B cell (primary cell): ENCODE measurements at regions not wholly inside any gene's neighbourhood (a gene's known extent, or its start where the extent isn't known, plus 50 kb on each side); places are given as distances from the start of the nearest gene placed in this dataset.

Experiments used
- ATAC-seq: fragments of 200-7000 bp; cut with Tn5 transposase; one replicate; pipeline ENCODE4 v1.10.0; 2021; ENCODE audit warnings: low read depth, mild to moderate bottlenecking, moderate number of reproducible peaks, moderate library complexity
- CTCF ChIA-PET: fragments of 350-600 bp; sonication (Branson Sonifier 250); formaldehyde crosslinking; loops from one replicate; lab custom pipeline; 2021; ENCODE audit warnings: antibody characterized with exemption, inconsistent platforms; lab: Charles Lee
- POLR2A ChIA-PET: fragments of 350-600 bp; sonication (Branson Sonifier 250); formaldehyde crosslinking; loops from one replicate; lab custom pipeline; 2021; ENCODE audit warnings: antibody characterized with exemption; lab: Charles Lee
- DNase-seq: peaks from one replicate; pipeline ENCODE4 v3.0.0; 2013
- H2AFZ ChIP-seq: 2 replicates; pipeline ENCODE4 v1.6.1; 2012; ENCODE audit warnings: mild to moderate bottlenecking, low read depth, low read length; ENCODE audit not compliant: insufficient read depth, poor library complexity, severe bottlenecking
- H3K27ac ChIP-seq, 2 donors: 1 replicate in 1 of 2; 2 replicates in 1 of 2; pipeline ENCODE4 v1.5.1; 2012 to 2013; ENCODE audit warnings: low read length in 2 of 2, mild to moderate bottlenecking in 2 of 2, moderate library complexity in 1 of 2
- H3K27me3 ChIP-seq, 4 experiments: fragments of 200-600 bp in 1 of 4; sonication (generic) in 1 of 4; replicated peaks in 1 of 4; 1 replicate in 2 of 4; 2 replicates in 2 of 4; pipeline versions ENCODE4 v1.6.1 to v1.7.0; 2013 to 2016; ENCODE audit warnings: low read length in 3 of 4, mild to moderate bottlenecking in 2 of 4, mixed read lengths in 1 of 4, moderate library complexity in 1 of 4; ENCODE audit not compliant: insufficient read depth in 4 of 4, control insufficient read depth in 3 of 4; ENCODE audit errors: control extremely low read depth in 1 of 4
- H3K36me3 ChIP-seq, 2 experiments: replicated peaks in 1 of 2; 1 replicate in 1 of 2; 2 replicates in 1 of 2; pipeline versions ENCODE4 v1.6.1 to v1.7.1; 2013; ENCODE audit warnings: low read length in 1 of 2; ENCODE audit not compliant: insufficient read depth in 2 of 2, control insufficient read depth in 1 of 2; ENCODE audit errors: control extremely low read depth in 1 of 2, extremely low read depth in 1 of 2
- H3K4me1 ChIP-seq, 2 donors: fragments of 200-600 bp in 1 of 2; sonication (generic) in 1 of 2; 1 replicate in 1 of 2; 2 replicates in 1 of 2; pipeline versions ENCODE4 v1.5.1 to v1.6.1; 2013 to 2017; ENCODE audit warnings: low read length in 2 of 2; ENCODE audit not compliant: control insufficient read depth in 2 of 2, insufficient read depth in 2 of 2
- H3K4me2 ChIP-seq: replicated peaks from 2 replicates; pipeline ENCODE3; 2012; ENCODE audit warnings: mild to moderate bottlenecking, low read depth, low read length; ENCODE audit not compliant: poor library complexity, severe bottlenecking
- H3K4me3 ChIP-seq, 5 experiments: fragments of 200-600 bp in 1 of 5; sonication (generic) in 1 of 5; 1 replicate in 3 of 5; 2 replicates in 2 of 5; pipeline versions ENCODE4 v1.5.1 to v1.7.0; 2011 to 2016; ENCODE audit warnings: low read length in 4 of 5, mild to moderate bottlenecking in 4 of 5, low read depth in 2 of 5, control low read depth in 1 of 5, moderate library complexity in 1 of 5; ENCODE audit not compliant: insufficient read depth in 1 of 5; ENCODE audit errors: control extremely low read depth in 1 of 5, extremely low read depth in 1 of 5
- H3K79me2 ChIP-seq: fragments of 200-600 bp; sonication (generic); one replicate; pipeline ENCODE4 v1.6.0; 2016; ENCODE audit warnings: low read length; ENCODE audit not compliant: control insufficient read depth, insufficient read depth
- H3K9ac ChIP-seq: fragments of 200-600 bp; sonication (generic); 2 replicates; pipeline ENCODE4 v1.6.1; 2017; ENCODE audit warnings: mild to moderate bottlenecking, low read length, moderate library complexity
- H3K9me3 ChIP-seq, 3 donors: one replicate each; pipeline versions ENCODE4 v1.6.1 to v1.7.1; 2013; ENCODE audit warnings: low read length in 2 of 3; ENCODE audit not compliant: control insufficient read depth in 2 of 3, insufficient read depth in 1 of 3; ENCODE audit errors: control extremely low read depth in 1 of 3
- H4K20me1 ChIP-seq: 2 replicates; pipeline ENCODE4 v1.6.0; 2012; ENCODE audit warnings: mild to moderate bottlenecking, low read length; ENCODE audit not compliant: insufficient read depth, control insufficient read depth, poor library complexity, severe bottlenecking
- H3K27ac Mint-ChIP-seq: one replicate; pipeline ENCODE4 v1.8.0; 2021; ENCODE audit warnings: mixed read lengths
- H3K27me3 Mint-ChIP-seq: one replicate; pipeline ENCODE4 v1.8.0; 2021; ENCODE audit warnings: mixed read lengths
- H3K4me1 Mint-ChIP-seq: one replicate; pipeline ENCODE4 v1.8.0; 2021; ENCODE audit warnings: mixed read lengths
- H3K4me3 Mint-ChIP-seq: one replicate; pipeline ENCODE4 v1.8.0; 2021; ENCODE audit warnings: mixed read lengths
- H3K9me3 Mint-ChIP-seq: one replicate; pipeline ENCODE4 v1.8.0; 2022; ENCODE audit warnings: mixed read lengths; ENCODE audit not compliant: insufficient read depth
- CTCF ChIP-seq: fragments of 200-600 bp; IDR thresholded peaks from one replicate; pipeline ENCODE4 v1.8.0; 2022; ENCODE audit warnings: antibody characterized with exemption, mild to moderate bottlenecking
- EZH2 ChIP-seq: IDR thresholded peaks from 2 replicates; pipeline ENCODE4 v1.6.1; 2012; ENCODE audit warnings: borderline replicate concordance, low read depth, mild to moderate bottlenecking, moderate library complexity, low read length; ENCODE audit not compliant: insufficient read depth, poor library complexity, severe bottlenecking
- WGBS: methylation state at CpG from one replicate; pipeline ENCODE4 v1.1.5; 2013; ENCODE audit warnings: missing lambda C conversion rate; ENCODE audit not compliant: insufficient coverage; 5-methylcytosine and 5-hydroxymethylcytosine counted together
- intact Hi-C: fragments of 100-400 bp; cut with micrococcal nuclease; formaldehyde crosslinking; loops from one replicate; pipeline ENCODE4 v1.10.0; 2022

GRCh38 chr5:130939059-130939458 is 226.0 kb downstream of the HINT1 start:
- Histone ChIP-seq H3K79me2 (no peaks in the 10 kb centered on the region), H3K27ac (no peak overlapping the region), H2AFZ (no peak overlapping the region), H4K20me1 (no peaks in the 10 kb centered on the region), H3K36me3 (no peaks in the 10 kb centered on the region), H3K4me1 (no peaks in the 10 kb centered on the region), H3K4me3 (no peak overlapping the region), H3K9me3 (no peaks in the 10 kb centered on the region), H3K4me2 (no peak overlapping the region), H3K9ac (no peak overlapping the region), H3K27me3 (no peaks in the 10 kb centered on the region)
- no peaks in the 10 kb centered on the region for H3K4me1 Mint-ChIP-seq
- ChIA-PET CTCF (no interaction called here), POLR2A (no interaction called here)
- DNase-seq, result no peak
- TF ChIP-seq EZH2 (no peak), CTCF (no peak)
- no peak overlapping the region for H3K4me3 Mint-ChIP-seq
- intact Hi-C loops, result no loop called here
- 100% methylated on average over 1 of the region's 3 CpGs for WGBS
- no peak overlapping the region for H3K27ac Mint-ChIP-seq
- peaks cover 3% of the 10 kb centered on the region for H3K27me3 Mint-ChIP-seq
- no peak for ATAC-seq
- no peaks in the 10 kb centered on the region for H3K9me3 Mint-ChIP-seq

- no peaks in the 10 kb centered on the region for H3K4me1 Mint-ChIP-seq
- Histone ChIP-seq H3K27ac (no peak overlapping the region), H3K9ac (no peak overlapping the region), H3K4me3 (no peak overlapping the region), H3K79me2 (no peaks in the 10 kb centered on the region), H3K27me3 (no peaks in the 10 kb centered on the region), H4K20me1 (no peaks in the 10 kb centered on the region), H3K4me2 (no peak overlapping the region), H2AFZ (no peak overlapping the region), H3K9me3 (no peaks in the 10 kb centered on the region), H3K36me3 (no peaks in the 10 kb centered on the region), H3K4me1 (no peaks in the 10 kb centered on the region)
- intact Hi-C loops, result no loop called here
- TF ChIP-seq EZH2 (no peak), CTCF (no peak)
- WGBS, result no CpG with 5 or more reads among the region's 2 CpGs
- ATAC-seq (no peak), DNase-seq (no peak)
- H3K27me3 Mint-ChIP-seq, result no peaks in the 10 kb centered on the region
- ChIA-PET POLR2A (no interaction called here), CTCF (no interaction called here)
- no peak overlapping the region for H3K27ac Mint-ChIP-seq
- H3K9me3 Mint-ChIP-seq, result no peaks in the 10 kb centered on the region
- no peak overlapping the region for H3K4me3 Mint-ChIP-seq
Measured at GRCh38 chr5:130937046-130937445, 228.0 kb downstream of the HINT1 start.
